ENCODE measurements at regions not wholly inside any gene's neighbourhood (a gene's known extent, or its start where the extent isn't known, plus 50 kb on each side); places are given as distances from the start of the nearest gene placed in this dataset.
"Not testable (repeated sequence)": the region's sequence is repeated elsewhere in the genome, so short reads cannot be mapped to it uniquely, and the experiment has no call there.

DNA sequence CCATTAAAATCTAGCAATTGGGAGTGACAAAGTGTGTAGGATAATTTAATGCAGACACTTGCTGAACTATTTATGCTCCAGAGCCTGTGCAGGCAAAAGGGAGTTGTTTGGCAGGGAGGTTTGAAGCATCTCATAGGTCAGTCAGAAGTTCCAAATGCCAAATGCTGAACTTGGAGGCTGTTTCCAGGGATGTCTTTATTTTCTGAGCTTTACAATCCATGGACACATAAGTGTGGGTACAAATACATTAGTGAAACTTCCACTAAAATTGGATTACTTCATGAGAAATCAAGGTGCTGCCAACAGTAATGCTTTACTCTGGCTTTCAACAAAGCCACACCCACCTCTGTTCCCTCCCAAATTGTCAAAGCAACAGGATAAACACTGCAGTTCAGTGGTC is 422.1 kb upstream of the SETBP1 start:
- no peak for DNase-seq

DNA sequence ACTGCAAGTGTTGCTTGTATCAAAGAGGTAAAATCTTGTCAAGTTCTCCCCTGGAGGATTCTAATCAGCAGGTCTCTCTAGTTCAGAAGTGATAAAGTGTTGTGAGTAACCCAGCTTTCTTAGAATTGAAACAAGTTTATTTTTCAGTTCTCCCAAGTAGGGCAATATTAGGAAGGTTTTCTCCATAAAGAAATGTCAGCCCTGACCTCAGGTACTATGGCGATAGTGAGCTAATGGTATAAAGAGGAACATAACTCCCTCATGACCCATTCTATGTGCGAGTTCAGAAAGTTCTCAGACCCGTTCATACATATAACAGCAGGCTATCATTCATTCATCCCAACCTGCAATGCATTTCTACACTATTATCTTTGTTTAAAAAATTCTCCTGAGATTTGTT is 421.1 kb upstream of the SETBP1 start:
- DNase-seq, result no peak

DNA sequence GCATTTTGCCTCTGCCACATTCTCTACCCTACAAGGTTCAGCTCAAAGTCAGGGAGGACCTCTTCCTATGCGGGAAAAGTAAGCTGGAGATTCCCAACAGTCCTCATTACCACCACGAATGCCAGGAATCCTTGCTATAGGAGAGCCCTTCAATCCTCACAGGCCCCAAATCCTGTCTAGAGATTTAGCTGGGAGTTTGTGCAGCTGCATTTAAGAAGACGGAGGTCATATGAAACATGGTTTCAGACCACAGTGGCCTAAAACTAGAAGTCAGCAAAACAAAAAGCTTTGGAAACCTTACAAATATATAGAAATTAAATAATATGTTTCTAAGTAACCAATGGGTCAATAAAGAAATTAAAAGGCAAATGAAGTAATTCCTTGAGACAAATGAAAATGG is 415.3 kb upstream of the SETBP1 start:
- no peak for DNase-seq

DNA sequence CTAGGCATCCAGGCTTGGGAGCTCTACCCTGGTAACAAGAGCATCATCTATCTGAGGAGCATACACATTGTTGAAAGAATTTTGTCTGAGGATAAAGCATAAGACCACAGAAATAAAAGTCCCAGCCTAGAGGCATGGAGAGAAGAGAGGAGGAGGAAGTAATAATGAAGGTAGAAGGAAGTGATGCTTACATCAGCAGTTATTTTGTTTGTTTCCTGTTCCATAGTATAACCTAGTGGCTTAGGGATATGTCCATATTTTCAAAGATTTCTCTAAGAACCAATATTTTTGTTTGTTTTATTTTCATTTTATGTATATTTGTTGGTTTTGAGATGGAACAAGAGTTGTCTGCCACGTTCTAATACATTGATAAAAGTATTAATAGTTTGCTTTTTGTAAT is 407.4 kb upstream of the SETBP1 start:
- DNase-seq, result no peak

DNA sequence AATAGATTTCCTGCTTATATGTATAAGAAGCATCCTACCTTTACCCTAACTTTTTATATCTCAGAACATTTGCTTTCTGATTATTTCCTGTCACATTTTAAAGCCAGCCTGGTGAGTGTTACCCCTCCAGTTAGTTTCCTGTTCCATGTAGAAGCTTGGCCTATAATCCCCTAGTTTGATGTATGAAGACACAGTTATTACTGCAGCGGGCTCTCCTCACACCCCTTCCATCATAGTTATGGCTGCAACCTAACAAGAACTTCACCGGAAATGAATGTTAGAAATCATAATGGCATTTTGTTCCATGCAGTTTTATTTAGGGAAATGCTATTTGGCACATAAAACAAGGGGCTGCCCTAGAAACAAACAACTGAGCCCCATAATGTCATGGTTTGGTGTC is 400.2 kb upstream of the SETBP1 start:
- no peak for DNase-seq

DNA sequence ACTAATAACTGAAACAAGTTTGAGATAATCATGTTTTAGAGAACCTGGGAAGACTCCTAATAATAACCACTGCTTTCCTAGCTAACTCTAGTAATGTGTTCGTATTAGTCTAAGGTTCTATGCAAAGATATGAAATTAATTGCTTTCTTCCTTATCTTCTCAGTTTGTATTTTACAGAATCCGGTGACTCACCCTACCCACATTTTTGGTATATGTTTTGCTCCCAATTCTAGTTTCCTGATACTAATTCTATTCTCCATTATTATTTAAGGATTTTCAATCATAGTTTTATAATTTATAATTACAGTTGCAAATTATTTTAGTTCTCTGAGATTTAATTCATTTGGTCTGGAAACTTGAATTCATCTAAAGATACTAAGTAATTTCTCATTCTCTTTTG is 394.6 kb upstream of the SETBP1 start:
- no peak for DNase-seq

DNA sequence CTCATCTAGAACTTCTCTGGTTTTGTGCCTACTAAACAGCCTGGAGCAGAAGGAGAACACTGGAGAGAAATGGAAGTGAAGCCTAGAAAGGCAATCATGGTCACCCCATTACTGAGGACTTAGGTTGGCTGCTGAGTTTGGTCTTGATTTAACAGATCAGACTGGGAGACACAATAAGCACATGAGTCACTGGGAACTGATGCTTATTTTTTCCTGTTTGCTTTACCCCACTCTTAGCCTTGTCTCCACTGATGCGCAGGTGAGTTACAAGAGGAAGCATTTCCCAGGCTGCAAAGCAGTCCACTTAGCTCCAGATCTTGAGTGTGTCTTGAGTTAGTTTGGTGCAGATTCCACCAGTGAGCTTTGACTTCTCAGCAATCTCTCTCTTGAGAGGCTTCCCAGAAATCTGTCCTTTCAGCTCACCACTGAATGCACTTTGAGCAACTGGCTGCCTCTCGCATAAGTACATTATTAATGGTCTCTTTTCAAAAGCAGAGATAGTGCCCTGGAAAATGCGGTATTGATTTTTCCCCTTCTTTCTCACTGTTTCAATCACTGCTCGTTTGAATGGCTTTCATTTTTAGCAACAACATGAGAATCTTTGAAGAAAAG is 390.2 kb upstream of the SETBP1 start:
- DNase-seq, result no peak

DNA sequence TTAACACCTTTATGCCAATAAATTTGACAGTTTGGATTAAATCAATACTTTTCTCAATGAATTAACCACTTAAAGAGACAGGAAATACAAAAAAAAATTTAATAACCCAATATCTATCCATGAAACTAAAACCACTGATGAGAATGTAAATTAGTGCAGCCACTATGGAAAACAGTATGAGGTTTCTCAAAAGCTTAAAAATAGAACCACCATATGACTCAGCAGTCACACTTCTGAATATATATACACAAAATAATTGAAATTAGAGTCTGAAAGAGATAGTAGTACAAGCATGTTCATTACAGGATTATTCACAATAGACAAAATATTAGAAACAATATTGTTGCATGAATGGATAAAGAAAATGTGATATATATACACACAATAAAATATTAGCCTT is 382.1 kb upstream of the SETBP1 start:
- DNase-seq, result no peak

DNA sequence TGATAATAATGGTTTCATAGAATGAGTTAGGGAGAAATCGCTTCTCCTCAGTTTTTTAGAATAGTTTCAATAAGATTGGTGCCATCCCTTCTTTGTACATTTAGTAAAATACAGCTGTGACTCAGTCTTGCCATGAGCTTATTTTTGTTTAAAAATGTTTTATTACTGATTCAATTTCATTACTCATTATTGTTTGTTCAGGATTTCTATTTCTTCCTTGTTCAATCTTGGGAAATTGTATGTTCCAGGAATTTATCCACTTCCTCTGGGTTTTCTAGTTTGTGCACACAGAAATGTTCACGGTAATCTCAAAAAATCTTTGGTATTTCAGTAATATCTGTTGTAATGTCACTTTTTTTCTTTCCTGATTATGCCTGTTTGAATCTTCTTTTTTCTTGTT is 371.5 kb upstream of the SETBP1 start:
- DNase-seq, result no peak

DNA sequence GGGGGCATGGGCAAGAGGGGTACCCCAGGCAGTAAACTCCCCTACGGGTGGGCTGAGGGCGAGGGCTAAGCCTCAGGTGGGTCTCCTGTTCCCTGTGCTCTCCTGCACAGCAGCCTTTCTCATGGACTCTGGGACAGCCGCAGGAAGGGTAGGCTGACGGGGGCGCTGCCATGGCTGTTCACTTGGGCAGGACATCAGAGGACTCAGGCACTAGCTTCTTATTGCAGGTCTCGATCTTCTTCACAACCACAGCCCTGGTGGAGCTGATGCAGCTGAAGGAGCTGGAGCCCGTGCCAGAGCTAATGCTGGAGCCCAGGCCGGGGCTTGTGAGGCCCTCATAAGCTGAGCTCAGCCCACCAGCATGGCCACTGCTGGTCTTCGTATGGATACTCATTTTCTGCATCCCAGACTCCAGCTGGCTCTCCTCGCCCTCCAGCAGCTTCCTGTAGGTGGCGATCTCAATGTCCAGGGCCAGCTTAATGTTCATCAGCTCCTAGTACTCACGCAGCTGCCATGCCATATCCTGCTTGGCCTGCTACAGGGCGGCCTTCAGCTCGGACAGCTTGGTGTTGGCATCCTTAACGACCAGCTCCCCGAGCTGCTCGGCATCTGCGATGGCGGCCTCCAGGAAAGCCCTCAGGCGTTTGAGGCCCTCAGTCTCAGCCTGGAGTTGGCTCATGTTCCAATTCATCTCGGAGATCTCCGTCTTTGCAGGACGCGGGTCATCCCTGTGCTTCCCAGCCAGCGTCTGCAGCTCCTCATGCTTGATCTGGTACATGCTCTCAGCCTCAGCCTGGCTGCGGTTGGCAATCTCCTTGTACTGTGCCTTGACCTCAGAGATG is 359.8 kb upstream of the SETBP1 start:
- no peak for DNase-seq

DNA sequence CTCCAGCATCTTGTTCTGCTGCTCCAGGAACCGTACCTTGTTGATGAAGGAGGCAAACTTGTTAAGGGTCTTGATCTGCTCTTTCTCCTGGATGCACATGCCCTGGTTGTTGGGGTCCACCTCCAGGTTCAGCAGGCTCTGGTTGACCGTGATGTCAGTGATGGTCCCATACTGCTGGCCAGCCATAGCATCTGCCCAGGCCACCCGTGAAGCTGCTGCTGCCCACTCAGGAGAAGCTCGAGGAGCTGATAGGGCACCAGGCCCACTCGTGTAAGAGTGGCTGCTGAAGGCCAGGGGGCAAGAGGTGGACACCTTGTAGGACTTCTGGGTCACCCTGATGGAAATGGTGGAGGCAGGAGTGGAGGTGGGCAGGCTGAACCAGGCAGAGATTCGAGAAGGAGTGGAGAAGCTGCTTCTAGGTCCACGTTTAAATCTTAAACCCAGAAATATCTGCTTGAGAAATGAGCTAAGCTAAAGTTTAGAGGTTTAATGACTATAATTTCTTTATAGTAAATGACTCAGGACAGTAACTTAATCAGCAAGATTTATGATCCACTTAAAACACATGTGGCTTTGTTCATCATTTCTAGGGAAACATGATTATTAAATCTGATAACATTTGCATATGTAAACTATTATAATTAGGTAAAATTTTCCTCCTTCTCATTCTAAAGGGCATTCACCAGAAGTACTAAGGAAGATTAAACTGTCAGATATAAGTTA is 358.7 kb upstream of the SETBP1 start:
- no peak for DNase-seq

DNA sequence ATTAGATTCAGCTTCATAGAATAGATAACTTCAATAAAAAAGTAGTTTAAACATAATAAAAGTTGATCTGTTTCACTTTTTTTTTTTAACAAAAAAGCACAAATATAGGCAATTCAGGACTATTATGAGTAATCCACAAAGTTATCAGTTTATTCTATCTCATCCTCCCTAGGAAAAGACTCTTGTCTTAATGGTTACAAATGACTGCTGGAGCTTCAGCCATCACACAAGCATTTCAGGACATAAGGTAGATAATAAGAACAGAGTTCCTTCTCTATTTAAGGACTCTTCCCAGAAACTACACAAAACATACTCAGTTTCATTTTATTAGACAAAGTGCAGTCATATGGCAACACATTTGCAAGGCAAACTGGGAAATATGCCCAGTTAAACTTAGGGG is 357.6 kb upstream of the SETBP1 start:
- DNase-seq, result no peak

DNA sequence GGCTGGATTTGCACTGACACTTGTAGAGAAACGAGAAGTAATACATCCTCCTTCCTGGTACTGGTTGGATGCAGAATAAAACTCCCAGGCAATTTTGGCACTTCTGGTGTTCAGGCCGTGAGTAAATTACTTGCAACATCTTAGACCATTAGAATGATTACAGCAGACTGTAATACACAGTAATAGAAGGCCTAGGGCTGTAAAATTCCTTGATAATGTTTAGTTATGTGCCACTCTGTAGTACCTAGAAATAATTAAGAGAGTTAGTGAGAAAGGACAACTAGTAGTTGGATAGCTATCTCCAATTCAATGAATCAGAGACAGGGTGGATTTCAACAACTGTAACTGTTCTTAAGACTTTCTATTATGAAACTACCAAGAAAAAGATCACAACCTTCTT is 356.3 kb upstream of the SETBP1 start:
- DNase-seq, result no peak

DNA sequence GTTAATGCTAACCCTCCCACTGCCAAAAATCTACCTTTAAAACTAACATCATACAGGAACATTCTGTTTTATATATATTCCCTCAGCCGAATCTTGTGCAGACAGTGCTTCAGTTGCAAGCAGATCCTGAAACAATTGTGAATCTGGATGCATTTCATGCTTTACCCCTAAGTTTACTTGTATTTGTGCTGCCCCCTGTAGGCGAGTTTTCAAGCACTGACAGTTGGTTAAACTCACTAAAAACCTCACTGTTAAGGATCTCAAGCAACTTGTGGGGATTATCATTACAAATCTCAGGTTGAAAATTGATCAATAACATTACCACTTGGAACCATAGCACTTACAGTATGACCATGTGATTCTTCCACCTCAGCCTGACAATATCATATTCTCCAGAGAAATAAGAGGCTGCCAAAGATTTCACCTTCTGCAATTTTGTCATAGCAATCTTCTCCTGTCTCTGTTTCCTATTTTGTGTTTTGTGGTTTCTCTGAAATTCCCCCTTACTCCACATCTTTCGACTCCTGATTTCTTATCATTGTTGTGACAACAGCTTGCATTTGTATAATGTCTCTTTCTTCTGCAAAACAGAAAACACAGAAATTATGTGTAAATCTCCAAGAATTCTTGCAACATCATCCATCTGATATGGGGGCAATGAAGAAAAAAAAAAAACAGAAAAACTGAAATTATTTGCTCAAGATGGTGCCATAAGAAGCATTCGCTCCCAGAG is 354.6 kb upstream of the SETBP1 start:
- DNase-seq, result peak; percentile 11

DNA sequence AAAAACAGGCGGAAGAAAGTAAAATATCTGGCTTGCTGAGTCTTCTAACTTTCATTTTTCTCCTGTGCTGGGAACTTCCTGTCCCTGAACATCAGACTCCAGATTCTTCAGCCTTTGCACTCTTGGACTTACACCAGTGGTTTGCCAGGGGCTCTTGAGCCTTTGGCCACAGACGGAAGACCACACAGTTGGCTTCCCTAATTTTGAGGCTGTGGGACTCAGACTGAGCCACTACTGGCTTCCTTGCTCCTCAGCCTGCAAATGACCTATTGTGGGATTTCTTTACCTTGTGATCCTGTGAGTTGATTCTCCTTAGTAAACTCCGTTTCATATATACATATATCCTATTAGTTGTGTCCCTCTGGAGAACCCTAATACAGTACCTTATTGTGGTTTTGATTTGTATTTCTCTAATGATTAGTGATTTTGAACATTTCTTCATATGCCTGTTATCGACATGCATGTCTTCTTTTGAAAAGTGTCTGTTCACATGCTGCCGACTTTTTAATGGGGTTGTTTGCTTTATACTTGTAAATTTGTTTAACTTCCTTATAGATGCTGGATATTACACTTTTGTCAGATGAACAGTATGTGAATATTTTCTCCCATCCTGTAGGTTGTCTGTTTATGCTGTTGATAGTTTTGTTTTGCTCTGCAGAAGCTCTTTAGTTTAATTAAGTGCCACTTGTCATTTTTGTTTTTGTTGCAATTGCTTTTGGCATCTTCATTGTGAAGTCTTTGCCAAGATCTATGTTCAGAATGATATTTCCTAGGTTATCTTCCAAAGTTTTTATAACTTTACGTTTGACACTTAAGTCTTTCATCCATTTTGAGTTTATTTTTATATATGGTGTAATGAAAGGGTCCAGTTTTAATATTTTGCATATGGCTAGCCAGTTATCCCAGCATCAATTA is 348.8 kb upstream of the SETBP1 start:
- DNase-seq, result no peak

DNA sequence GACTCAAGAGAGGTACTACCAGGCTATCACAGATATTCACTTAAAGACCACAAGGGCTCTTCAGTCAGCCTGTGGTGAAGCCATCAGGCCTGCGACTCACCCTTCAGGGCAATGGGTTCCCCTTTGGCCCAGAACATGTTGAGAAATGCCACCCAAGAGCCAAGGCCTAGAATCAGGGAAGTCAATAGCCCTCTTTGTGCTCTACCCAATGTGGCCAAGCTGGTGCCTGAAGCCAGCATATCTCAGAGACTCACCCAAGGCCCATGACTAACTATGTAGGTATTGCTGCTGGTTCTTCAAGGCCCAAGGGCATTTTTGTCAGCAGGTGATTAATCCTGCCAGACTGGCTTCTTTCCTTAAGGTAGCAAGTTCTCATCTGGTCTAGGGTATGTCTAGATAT is 338.9 kb upstream of the SETBP1 start:
- DNase-seq, result no peak

DNA sequence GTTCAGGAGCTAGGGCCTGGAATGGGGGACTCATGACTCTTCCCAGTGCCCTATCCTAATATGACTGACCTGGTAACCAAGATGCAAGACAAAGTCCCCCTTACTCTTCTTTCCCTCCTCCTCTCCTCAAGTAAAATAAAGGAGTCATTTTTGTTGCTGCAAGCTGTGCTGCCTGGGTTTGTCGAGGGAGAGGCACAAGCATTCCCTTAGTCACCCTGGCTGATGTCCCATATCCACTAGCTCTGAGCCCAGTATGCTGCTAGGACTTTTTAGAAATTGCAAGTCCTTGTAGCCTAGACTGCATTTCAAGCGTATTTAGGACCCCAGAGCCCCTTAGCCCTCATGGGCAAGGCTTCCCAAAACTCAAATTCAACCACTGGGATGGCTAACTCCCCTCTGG is 338.5 kb upstream of the SETBP1 start:
- no peak for DNase-seq

DNA sequence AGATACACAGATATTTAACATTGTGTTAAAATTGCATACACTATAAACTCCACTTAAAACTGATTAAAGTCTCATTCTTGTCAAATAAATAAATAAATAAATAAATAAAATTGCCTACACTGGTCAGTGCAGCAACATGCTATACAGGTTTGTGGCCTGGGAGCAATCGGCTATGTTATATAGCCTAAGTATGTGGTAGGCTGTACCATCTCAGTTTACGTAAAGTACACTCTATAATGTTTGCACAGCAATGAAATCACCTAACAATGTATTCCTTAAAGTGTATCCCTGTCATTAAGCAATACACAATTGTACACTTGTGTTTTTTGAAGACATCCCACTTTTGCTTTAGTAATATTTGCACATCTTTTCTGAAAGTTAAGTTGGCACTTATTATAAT is 337.7 kb upstream of the SETBP1 start:
- DNase-seq, result no peak

DNA sequence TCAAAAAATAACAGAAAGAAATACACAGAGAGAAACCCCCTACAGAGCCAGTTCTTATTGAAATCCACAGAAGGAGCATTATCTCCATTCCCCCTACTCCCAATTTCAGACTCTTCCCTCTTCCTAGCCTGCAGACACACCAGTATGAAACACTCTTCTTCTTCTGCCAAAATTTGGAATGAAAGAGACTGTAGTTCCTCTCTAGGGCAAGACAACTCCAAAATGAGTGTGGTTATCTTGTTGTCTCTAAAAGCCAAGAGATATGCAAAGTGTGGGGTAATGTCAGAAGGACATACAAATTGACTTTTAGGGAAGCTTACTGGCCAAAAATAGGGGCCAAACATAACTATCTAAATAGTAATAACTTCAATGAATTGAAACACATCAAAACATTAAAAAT is 337.1 kb upstream of the SETBP1 start:
- no peak for DNase-seq

DNA sequence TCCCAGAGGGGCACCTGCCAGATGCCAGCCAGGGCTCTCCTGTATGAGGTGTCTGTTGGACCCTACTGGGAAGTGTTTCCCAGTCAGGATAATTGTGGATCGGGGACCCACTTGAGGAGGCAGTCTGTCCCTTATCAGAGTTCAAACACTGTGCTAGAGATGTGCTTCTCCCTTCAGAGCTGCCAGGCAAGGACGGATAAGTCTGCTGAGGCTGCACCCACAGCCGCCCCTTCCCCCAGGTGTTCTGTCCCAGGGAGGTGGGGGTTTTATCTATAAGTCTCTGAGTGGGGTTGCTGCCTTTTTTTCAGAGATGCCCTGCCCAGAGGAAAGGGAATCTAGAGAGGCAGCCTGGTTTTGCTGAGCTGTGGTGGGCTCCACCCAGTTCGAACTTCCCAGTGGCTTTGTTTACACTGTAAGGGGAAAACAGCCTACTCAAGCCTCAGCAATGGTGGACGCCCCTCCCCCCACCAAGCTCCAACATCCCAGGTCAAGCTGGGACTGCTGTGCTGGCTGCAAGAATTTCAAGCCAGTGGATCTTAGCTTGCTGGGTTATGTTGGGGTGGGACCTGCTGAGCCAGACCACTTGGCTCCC is 324.0 kb upstream of the SETBP1 start:
- DNase-seq, result no peak

DNA sequence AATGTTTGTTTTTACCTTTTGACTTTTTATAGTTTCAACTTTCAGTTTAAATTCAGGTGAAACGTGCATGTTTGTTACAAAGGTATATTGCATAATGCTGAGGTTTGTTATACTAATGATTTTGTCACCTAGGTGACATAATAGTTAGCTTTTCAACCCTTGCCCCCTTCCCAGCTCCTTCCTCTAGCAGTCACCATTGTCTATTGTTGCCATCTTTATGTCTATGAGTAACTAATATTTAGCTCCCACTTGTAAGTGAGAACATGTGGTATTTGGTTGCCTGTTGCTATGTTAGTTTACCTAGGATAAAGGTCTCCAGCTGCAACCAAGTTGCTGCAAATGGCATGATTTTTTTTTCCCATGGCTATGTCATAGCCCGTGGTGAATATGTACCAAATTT is 322.3 kb upstream of the SETBP1 start:
- no peak for DNase-seq

DNA sequence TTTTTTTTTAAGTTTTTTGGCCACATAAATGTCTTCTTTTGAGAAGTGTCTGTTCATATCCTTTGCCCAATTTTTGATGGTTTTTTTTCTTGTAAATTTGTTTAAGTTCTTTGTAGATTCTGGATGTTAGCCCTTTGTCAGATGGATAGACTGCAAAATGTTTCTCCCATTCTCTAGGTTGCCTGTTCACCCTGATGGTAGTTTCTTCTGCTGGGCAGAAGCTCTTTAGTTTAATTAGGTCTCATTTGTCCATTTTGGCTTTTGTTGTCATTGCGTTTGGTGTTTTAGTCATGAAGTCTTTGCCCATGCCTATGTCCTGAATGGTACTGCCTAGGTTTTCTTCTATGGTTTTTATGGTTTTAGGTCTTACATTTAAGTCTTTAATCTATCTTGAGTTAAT is 320.9 kb upstream of the SETBP1 start:
- not testable (repeated sequence) for DNase-seq

Data from GDM1 (cell line).